ENCODE measurements at regions not wholly inside any gene's neighbourhood (a gene's known extent, or its start where the extent isn't known, plus 50 kb on each side); places are given as distances from the start of the nearest gene placed in this dataset.
"Not testable (repeated sequence)": the region's sequence is repeated elsewhere in the genome, so short reads cannot be mapped to it uniquely, and the experiment has no call there.

DNA sequence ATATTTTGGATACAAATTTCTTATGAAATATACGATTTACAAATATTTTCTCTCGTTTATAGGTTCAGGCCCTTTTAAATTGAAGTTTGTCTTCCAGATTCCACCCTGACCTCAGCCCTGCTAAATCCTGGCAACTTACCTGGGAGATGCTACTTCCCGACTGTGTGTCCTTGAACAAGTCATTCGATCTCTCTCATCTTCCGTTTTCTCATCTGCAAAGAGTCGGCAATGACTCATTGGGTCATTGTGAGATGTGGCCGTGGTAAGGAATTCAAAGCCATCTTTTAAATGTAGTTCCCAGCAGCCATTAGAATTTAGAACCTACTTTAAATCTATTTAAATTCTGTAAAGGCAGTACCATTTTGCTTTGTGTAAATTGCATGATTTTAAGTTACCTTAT lies 72.5 kb downstream of the LHX2 start:
- H3K4me3 ChIP-seq (ENCODE audit: low read depth, low read length) = no peak overlapping the region
- peaks cover 5% of the 10 kb centered on the region; the same call in 1 of the 2 replicates for H3K4me1 ChIP-seq (ENCODE audit: control insufficient read depth, insufficient read depth, low read length)
- H3K9ac ChIP-seq (ENCODE audit: low read length) = no peak overlapping the region
- H3K27ac ChIP-seq (ENCODE audit: low read depth, low read length) = no peak overlapping the region
- no peaks in the 10 kb centered on the region for H3K27me3 ChIP-seq (ENCODE audit: control insufficient read depth, insufficient read depth, low read length)
- no peaks in the 10 kb centered on the region for H3K36me3 ChIP-seq (ENCODE audit: control insufficient read depth, insufficient read depth, low read length)
- peaks cover 3% of the 10 kb centered on the region for H3K9me3 ChIP-seq (ENCODE audit: control insufficient read depth, insufficient read depth, low read depth, low read length)

DNA sequence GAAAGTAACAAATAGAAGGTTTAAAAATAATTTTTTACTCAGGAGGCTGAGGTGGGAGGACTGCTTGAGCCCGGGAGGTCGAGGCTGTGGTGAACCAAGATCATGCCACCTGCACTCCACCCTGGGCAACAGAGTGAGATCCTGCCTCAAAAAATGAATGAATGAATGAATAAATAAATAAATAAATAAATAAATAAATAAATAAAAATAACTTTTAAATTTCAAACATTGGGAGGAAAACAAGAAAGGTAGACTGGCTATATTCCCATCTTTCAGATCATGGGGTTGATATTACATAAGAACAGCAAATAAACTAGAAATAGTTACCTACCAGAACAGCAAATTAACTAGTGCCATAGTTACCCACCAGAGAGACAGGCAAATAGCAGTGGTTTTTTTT lies 75.7 kb downstream of the LHX2 start:
- no peaks in the 10 kb centered on the region for H3K4me1 ChIP-seq (ENCODE audit: control insufficient read depth, insufficient read depth, low read length)
- no peak overlapping the region for H3K4me3 ChIP-seq (ENCODE audit: low read depth, low read length)
- H3K27me3 ChIP-seq (ENCODE audit: control insufficient read depth, insufficient read depth, low read length) = no peaks in the 10 kb centered on the region
- no peaks in the 10 kb centered on the region for H3K36me3 ChIP-seq (ENCODE audit: control insufficient read depth, insufficient read depth, low read length)
- no peak overlapping the region for H3K9ac ChIP-seq (ENCODE audit: low read length)
- peaks cover 3% of the 10 kb centered on the region for H3K9me3 ChIP-seq (ENCODE audit: control insufficient read depth, insufficient read depth, low read depth, low read length)
- H3K27ac ChIP-seq (ENCODE audit: low read depth, low read length) = no peak overlapping the region

DNA sequence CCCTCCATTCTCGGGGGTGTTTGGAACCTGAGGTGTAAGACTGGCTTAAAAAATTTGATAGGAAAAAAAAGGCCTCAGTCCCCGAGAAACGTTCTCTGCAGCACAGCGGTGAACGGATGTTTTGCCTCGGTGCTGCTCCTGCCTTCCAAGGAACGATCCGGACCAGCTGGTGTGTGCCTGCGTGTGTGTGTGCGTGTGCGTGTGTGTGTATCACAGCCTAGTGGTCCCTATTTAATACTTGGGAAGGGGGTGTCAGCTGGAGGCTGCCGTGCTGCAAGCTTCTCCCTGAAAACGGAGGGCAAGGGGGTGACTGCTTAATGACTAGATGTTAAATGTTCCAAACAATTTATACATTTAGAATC lies 76.9 kb downstream of the LHX2 start:
- no peaks in the 10 kb centered on the region for H3K27me3 ChIP-seq (ENCODE audit: control insufficient read depth, insufficient read depth, low read length)
- peaks cover 3% of the 10 kb centered on the region for H3K9me3 ChIP-seq (ENCODE audit: control insufficient read depth, insufficient read depth, low read depth, low read length)
- no peaks in the 10 kb centered on the region for H3K36me3 ChIP-seq (ENCODE audit: control insufficient read depth, insufficient read depth, low read length)
- H3K4me1 ChIP-seq (ENCODE audit: control insufficient read depth, insufficient read depth, low read length) = no peaks in the 10 kb centered on the region
- H3K9ac ChIP-seq (ENCODE audit: low read length) = no peak overlapping the region
- no peak overlapping the region for H3K27ac ChIP-seq (ENCODE audit: low read depth, low read length)
- no peak overlapping the region for H3K4me3 ChIP-seq (ENCODE audit: low read depth, low read length)

DNA sequence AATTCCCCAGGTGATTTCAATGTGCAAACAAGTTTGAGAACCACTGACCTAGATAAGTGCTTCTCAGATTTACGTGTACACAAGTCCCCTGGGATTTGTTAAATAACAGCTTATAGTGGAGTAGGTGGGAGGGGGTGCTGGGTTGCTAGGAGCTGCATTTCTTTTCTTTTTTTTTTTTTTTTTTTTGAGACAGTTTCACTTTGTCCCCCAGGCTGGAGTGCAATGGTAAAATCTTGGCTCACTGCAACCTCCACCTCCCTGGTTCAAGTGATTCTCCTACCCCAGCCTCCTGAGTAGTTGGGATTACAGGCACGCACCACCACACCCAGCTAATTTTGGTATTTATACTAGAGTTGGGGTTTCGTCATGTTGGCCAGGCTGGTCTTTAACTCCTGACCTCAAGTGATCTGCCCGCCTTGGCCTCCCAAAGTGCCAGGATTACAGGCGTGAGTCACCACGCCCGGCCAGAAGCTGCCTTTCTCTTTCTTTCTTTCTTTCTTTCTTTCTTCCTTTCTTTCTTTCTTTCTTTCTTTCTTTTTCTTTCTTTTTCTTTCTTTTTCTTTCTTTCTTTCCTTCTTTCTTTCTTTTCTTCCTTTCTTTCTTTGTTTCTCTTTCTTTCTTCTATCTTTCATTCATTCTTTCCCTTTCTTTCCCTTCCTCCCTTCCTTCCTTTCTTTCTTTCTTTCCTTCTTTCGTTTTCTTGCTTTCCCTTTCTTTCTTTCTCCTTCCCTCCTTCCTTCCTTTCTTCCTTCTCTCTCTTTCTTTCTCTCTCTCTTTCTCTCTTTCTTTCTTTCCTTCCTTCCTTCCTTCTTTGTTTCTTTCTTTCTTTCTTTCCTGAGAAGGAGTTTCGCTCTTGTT lies 78.3 kb downstream of the LHX2 start:
- H3K27ac ChIP-seq (ENCODE audit: low read depth, low read length); H3K4me3 ChIP-seq (ENCODE audit: low read depth, low read length); H3K9ac ChIP-seq (ENCODE audit: low read length); H3K9me3 ChIP-seq (ENCODE audit: control insufficient read depth, insufficient read depth, low read depth, low read length); H3K36me3 ChIP-seq (ENCODE audit: control insufficient read depth, insufficient read depth, low read length); H3K27me3 ChIP-seq (ENCODE audit: control insufficient read depth, insufficient read depth, low read length); H3K4me1 ChIP-seq (ENCODE audit: control insufficient read depth, insufficient read depth, low read length): not testable (repeated sequence)

DNA sequence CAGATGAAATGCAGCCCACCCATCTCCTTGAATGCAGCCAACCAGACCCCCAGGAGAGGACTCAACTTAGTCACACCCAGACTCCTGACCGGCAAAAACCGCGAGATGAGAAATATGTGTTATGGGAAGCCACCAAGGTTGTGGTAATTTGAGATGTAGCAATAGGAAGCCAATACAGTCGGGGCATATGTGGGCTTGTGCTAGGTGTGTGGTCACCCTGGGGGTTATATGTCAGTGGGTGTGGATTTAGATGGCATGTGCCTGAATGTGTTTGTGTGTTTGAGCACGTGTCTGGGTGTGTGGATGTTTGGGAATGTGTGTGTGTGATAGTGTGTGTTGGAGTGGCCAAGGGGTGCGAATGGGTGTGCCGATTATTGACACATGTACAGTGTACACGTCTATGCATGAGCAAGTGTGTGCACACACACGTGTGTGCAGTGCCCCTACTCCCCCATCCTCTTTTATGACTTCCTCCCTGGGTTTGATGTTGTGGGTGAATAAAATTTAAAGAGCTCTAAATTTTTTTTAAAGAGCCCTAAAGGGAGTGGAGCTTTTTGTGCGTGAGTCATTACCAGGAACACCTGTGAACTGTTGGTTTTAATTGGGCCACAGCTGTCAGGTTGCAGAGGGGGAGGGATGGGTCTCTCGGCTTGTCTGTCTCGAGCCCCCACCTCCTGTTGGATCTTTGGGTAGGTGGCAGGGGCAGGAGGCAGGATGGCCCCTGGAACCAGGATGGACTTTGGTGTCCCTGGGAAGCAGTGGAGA lies 86.8 kb downstream of the LHX2 start:
- Histone ChIP-seq H3K27me3 (ENCODE audit: control insufficient read depth, insufficient read depth, low read length) (no peaks in the 10 kb centered on the region), H3K4me3 (ENCODE audit: low read depth, low read length) (no peak overlapping the region), H3K4me1 (ENCODE audit: control insufficient read depth, insufficient read depth, low read length) (no peaks in the 10 kb centered on the region; the same call in 1 of the 2 replicates)

DNA sequence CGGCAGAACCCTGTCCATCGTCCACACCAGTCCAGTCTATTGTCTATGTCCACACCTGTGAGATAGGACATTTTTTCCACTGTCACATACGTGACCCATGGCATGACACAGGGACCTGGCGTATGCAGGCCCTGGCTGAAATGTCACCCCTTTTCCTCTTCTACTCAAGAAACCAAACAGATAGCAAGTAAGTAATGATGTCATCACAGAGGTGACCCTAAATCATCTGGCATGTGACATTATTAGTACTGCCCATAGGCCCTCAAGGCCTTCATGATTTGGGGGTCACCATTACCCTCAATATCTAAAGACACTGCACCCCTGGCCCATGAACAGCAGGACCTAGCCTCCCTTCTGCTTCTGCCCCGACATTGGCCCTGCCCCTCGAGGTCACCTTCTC lies 88.3 kb downstream of the LHX2 start:
- Histone ChIP-seq H3K27me3 (ENCODE audit: control insufficient read depth, insufficient read depth, low read length) (no peaks in the 10 kb centered on the region), H3K4me1 (ENCODE audit: control insufficient read depth, insufficient read depth, low read length) (no peaks in the 10 kb centered on the region; the same call in 1 of the 2 replicates), H3K4me3 (ENCODE audit: low read depth, low read length) (no peak overlapping the region), H3K36me3 (ENCODE audit: control insufficient read depth, insufficient read depth, low read length) (no peaks in the 10 kb centered on the region), H3K9ac (ENCODE audit: low read length) (no peak overlapping the region), H3K9me3 (ENCODE audit: control insufficient read depth, insufficient read depth, low read depth, low read length) (no peaks in the 10 kb centered on the region), H3K27ac (ENCODE audit: low read depth, low read length) (no peak overlapping the region)

More for the DNA sequence above, 86.8 kb downstream of the LHX2 start:
- Histone ChIP-seq H3K36me3 (ENCODE audit: control insufficient read depth, insufficient read depth, low read length) (no peaks in the 10 kb centered on the region), H3K27ac (ENCODE audit: low read depth, low read length) (no peak overlapping the region), H3K9me3 (ENCODE audit: control insufficient read depth, insufficient read depth, low read depth, low read length) (no peaks in the 10 kb centered on the region), H3K9ac (ENCODE audit: low read length) (no peak overlapping the region)

DNA sequence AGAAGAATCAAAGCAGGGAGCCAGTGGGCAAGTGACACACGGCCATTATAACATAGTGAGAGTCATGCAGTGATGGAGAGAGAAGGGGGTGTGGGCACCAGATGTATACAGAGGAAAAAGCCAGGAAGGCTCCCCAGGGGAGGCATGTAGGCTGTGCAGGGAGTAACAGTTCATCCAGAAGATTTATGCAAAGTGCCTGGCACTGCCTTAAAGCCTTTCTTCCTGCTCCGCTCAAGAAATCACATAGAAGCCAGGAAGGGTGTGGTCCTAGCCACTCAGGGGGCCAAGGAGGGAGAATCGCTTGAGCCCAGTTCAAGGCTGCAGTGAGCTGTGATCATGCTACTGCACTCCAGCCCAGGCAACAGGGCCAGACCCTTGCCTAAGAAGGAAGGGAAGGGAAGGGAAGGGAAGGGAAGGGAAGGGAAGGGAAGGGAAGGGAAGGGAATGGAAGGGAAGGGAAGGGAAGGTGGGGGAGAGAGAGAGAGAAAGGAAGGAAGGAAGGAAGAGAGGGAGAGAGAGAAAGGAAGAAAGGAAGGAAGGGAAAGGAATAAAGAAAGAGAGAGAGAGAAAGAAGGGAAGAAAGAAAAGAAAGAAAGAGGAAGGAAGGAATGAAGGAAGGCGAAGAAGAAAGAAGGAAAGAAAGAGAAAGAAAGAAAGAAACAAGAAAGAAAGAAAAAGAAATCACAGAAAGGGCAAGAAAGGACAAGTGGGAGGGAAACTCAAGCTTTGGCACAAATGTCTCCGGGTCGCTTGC lies 89.8 kb downstream of the LHX2 start:
- no peaks in the 10 kb centered on the region for H3K36me3 ChIP-seq (ENCODE audit: control insufficient read depth, insufficient read depth, low read length)
- H3K9me3 ChIP-seq (ENCODE audit: control insufficient read depth, insufficient read depth, low read depth, low read length) = no peaks in the 10 kb centered on the region
- no peaks in the 10 kb centered on the region for H3K27me3 ChIP-seq (ENCODE audit: control insufficient read depth, insufficient read depth, low read length)
- no peak overlapping the region for H3K9ac ChIP-seq (ENCODE audit: low read length)
- H3K4me3 ChIP-seq (ENCODE audit: low read depth, low read length) = no peak overlapping the region
- H3K4me1 ChIP-seq (ENCODE audit: control insufficient read depth, insufficient read depth, low read length) = no peaks in the 10 kb centered on the region; the same call in 1 of the 2 replicates
- H3K27ac ChIP-seq (ENCODE audit: low read depth, low read length) = no peak overlapping the region

DNA sequence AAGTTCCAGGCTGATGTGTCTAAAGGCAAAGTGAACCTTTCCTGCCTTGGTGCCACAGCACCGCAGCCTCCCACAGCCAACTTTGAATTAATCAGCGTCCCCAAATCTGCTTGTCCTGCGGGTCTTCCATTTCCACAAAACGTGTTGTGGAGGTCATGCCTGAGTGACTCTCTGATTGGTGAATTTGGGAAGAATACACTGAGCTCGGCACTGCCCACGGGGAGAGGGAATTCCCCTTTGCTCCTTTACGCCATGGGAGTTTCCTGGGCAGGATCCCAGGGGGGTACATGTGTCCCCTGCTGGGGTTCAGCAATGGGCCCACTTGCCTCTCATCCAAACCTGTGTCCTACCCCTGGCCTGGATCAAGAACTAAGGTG lies 90.4 kb downstream of the LHX2 start:
- Histone ChIP-seq H3K27ac (ENCODE audit: low read depth, low read length) (no peak overlapping the region), H3K36me3 (ENCODE audit: control insufficient read depth, insufficient read depth, low read length) (no peaks in the 10 kb centered on the region), H3K4me3 (ENCODE audit: low read depth, low read length) (no peak overlapping the region), H3K9ac (ENCODE audit: low read length) (no peak overlapping the region), H3K9me3 (ENCODE audit: control insufficient read depth, insufficient read depth, low read depth, low read length) (no peaks in the 10 kb centered on the region), H3K27me3 (ENCODE audit: control insufficient read depth, insufficient read depth, low read length) (no peaks in the 10 kb centered on the region), H3K4me1 (ENCODE audit: control insufficient read depth, insufficient read depth, low read length) (no peaks in the 10 kb centered on the region; the same call in 1 of the 2 replicates)

DNA sequence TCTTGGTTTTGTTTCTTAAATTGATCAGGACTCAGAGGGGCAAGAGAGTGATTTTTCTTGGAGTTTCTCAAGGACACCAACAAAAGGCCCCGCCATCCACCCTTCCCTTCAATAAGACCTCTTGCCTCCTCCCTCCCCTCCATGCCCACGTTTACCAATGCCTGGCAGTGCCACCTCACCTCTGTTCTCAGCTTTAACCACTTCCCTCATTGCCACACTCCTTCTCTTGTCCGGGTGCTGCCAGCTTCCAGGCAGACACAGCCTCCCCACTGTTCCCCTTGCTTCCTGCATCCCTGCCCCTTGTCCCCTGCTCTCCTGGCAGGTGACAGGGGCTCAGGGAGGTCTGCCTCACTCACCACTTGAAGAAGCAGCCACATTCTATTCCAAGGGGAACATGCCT lies 90.8 kb downstream of the LHX2 start:
- Histone ChIP-seq H3K36me3 (ENCODE audit: control insufficient read depth, insufficient read depth, low read length) (no peaks in the 10 kb centered on the region), H3K4me3 (ENCODE audit: low read depth, low read length) (no peak overlapping the region), H3K4me1 (ENCODE audit: control insufficient read depth, insufficient read depth, low read length) (no peaks in the 10 kb centered on the region; the same call in 1 of the 2 replicates), H3K27me3 (ENCODE audit: control insufficient read depth, insufficient read depth, low read length) (no peaks in the 10 kb centered on the region), H3K9ac (ENCODE audit: low read length) (no peak overlapping the region), H3K27ac (ENCODE audit: low read depth, low read length) (no peak overlapping the region), H3K9me3 (ENCODE audit: control insufficient read depth, insufficient read depth, low read depth, low read length) (no peaks in the 10 kb centered on the region)

DNA sequence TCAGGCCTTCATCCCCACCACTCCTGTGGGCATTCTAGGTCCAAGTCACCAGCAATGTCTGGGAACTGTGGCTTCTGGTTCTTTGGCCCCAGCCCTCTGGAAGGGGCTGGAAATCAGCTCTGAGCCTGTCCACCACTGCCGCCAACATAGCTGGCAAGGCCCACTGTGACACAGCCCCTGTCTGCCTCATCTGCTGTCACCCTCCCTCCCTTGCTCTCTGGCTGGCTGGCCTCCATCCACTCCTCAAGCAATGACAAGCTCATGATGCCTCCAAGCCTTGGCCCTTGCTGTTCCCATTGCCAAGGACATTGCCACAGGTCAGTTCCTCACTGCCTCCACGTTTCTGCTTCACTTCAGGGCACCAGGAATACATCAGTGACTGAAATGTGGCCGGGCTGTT lies 93.7 kb downstream of the LHX2 start:
- no peak overlapping the region for H3K9ac ChIP-seq (ENCODE audit: low read length)
- no peak overlapping the region for H3K27ac ChIP-seq (ENCODE audit: low read depth, low read length)
- H3K27me3 ChIP-seq (ENCODE audit: control insufficient read depth, insufficient read depth, low read length) = 0 out of 2 replicates have a peak, but pooled peaks cover 11% of the 10 kb centered on the region
- no peaks in the 10 kb centered on the region; the same call in 1 of the 2 replicates for H3K4me1 ChIP-seq (ENCODE audit: control insufficient read depth, insufficient read depth, low read length)
- H3K9me3 ChIP-seq (ENCODE audit: control insufficient read depth, insufficient read depth, low read depth, low read length) = no peaks in the 10 kb centered on the region
- no peaks in the 10 kb centered on the region for H3K36me3 ChIP-seq (ENCODE audit: control insufficient read depth, insufficient read depth, low read length)
- no peak overlapping the region for H3K4me3 ChIP-seq (ENCODE audit: low read depth, low read length)

DNA sequence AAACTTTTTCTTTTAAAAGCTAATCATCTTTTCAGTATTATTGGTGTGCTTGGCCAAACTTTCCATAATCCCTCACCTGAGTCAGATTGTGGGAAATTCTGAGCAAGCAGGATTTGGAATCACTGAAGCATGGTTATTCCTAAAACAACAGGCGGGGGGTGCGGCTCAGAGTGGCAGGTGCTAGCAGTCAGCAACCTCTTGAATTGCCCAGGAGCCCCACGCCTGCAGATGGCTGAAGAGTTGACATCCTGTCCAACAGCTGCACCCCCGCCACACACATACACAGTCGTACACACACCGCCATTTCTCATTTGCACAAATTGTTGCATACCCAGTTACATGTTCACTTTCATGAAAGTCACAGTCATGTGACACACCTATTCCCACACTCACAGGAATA lies 96.6 kb downstream of the LHX2 start:
- Histone ChIP-seq H3K9me3 (ENCODE audit: control insufficient read depth, insufficient read depth, low read depth, low read length) (no peaks in the 10 kb centered on the region), H3K27me3 (ENCODE audit: control insufficient read depth, insufficient read depth, low read length) (0 out of 2 replicates have a peak, but pooled peaks cover 11% of the 10 kb centered on the region), H3K4me1 (ENCODE audit: control insufficient read depth, insufficient read depth, low read length) (no peaks in the 10 kb centered on the region), H3K9ac (ENCODE audit: low read length) (no peak overlapping the region), H3K36me3 (ENCODE audit: control insufficient read depth, insufficient read depth, low read length) (no peaks in the 10 kb centered on the region), H3K4me3 (ENCODE audit: low read depth, low read length) (no peak overlapping the region), H3K27ac (ENCODE audit: low read depth, low read length) (no peak overlapping the region)

Measured in HUES6 (cell line).